Mucosa of descending colon (tissue), 3 donors: ENCODE measurements at regions not wholly inside any gene's neighbourhood (a gene's known extent, or its start where the extent isn't known, plus 50 kb on each side); places are given as distances from the start of the nearest gene placed in this dataset.

Source experiments
- ATAC-seq: fragments of 200-7000 bp; cut with Tn5 transposase; one replicate; pipeline ENCODE4 v1.9.1; 2020; ENCODE audit warnings: mild to moderate bottlenecking, moderate library complexity
- DNase-seq, 3 donors: peaks; one replicate each; pipeline ENCODE4 v3.0.0-alpha.2; 2020
- H3K36me3 ChIP-seq: fragments of 200-600 bp; one replicate; pipeline ENCODE4 v1.8.0; 2021; ENCODE audit warnings: low read depth, mild to moderate bottlenecking
- H3K4me1 ChIP-seq: fragments of 200-600 bp; one replicate; pipeline ENCODE4 v1.8.0; 2021; ENCODE audit warnings: low read depth, mild to moderate bottlenecking
- H3K4me3 ChIP-seq: fragments of 200-600 bp; one replicate; pipeline ENCODE4 v1.8.0; 2021; ENCODE audit warnings: mild to moderate bottlenecking
- H3K9me3 ChIP-seq: fragments of 200-600 bp; one replicate; pipeline ENCODE4 v1.8.0; 2021; ENCODE audit warnings: mild to moderate bottlenecking
- intact Hi-C, 2 donors: fragments of 100-400 bp; cut with DNase I in 1 of 2; cut with micrococcal nuclease in 1 of 2; formaldehyde crosslinking; loops; one replicate each; pipeline versions ENCODE4 v1.11.0 to v1.11.1; 2022; cut with DNase I, micrococcal nuclease
- TF ChIP-seq, protein P1 (sequence below): fragments of 200-600 bp; IDR thresholded peaks from one replicate; pipeline ENCODE4 v1.8.0; 2022; ENCODE audit warnings: antibody characterized with exemption, mild to moderate bottlenecking
- donor health status: DM: no; HTN: no; CAD: no; lungs with moderate emphysema.
- donor health status: DM: no; HTN: no; CAD: no.
- donor health status: DM: no; HTN: yes; CAD: no.

DNA sequence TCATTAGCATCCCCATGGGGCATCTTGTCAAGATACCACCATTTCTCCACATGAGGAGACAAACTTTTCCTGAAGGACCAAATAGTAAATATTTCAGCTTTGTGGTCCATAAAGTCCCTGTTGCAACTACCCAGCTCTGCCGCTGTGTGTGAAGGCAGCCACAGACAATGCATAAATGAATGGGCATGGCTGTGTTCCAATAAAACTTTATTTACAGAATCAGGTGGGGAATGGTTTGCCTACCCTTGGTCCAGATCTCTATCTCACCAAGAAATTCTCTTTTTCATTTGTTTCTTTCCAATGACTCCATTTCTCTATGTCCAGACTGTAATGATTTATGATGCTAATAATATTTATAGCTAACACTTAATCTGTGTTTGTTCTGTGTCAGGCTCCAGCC lies 409.3 kb upstream of the TBX3 start:
- H3K36me3 ChIP-seq = no peaks in the 10 kb centered on the region
- DNase-seq (no peak), ATAC-seq (no peak)
- intact Hi-C loops = no loop called here
- TF ChIP-seq, protein P1, sequence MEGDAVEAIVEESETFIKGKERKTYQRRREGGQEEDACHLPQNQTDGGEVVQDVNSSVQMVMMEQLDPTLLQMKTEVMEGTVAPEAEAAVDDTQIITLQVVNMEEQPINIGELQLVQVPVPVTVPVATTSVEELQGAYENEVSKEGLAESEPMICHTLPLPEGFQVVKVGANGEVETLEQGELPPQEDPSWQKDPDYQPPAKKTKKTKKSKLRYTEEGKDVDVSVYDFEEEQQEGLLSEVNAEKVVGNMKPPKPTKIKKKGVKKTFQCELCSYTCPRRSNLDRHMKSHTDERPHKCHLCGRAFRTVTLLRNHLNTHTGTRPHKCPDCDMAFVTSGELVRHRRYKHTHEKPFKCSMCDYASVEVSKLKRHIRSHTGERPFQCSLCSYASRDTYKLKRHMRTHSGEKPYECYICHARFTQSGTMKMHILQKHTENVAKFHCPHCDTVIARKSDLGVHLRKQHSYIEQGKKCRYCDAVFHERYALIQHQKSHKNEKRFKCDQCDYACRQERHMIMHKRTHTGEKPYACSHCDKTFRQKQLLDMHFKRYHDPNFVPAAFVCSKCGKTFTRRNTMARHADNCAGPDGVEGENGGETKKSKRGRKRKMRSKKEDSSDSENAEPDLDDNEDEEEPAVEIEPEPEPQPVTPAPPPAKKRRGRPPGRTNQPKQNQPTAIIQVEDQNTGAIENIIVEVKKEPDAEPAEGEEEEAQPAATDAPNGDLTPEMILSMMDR = no peak
- H3K9me3 ChIP-seq = no peaks in the 10 kb centered on the region
- H3K4me3 ChIP-seq = no peak overlapping the region
- no peaks in the 10 kb centered on the region for H3K4me1 ChIP-seq

DNA sequence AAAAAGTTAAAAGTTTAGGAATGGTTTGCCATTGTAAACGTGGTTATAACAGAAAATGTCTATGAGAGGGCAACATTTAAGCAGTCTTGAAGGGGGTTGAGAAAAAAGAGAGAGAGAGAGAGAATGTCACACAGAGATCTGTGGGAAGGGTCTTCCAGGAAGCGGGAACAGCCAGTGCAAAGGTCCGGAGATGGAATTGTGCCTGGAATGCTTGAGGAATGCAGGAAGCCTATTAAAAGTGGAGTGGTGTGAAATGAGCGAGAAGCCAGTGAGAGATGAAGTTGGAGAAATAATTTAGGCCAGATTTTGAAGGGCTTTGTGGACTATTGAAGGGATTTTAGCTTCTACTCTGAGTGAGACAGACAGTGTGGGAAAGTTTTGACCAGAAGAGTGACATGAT lies 406.8 kb upstream of the TBX3 start:
- Histone ChIP-seq H3K4me3 (no peak overlapping the region), H3K4me1 (no peaks in the 10 kb centered on the region), H3K36me3 (no peaks in the 10 kb centered on the region), H3K9me3 (no peaks in the 10 kb centered on the region)
- intact Hi-C loops = no loop called here
- TF ChIP-seq, protein P1 = no peak
- ATAC-seq (no peak), DNase-seq (no peak)

DNA sequence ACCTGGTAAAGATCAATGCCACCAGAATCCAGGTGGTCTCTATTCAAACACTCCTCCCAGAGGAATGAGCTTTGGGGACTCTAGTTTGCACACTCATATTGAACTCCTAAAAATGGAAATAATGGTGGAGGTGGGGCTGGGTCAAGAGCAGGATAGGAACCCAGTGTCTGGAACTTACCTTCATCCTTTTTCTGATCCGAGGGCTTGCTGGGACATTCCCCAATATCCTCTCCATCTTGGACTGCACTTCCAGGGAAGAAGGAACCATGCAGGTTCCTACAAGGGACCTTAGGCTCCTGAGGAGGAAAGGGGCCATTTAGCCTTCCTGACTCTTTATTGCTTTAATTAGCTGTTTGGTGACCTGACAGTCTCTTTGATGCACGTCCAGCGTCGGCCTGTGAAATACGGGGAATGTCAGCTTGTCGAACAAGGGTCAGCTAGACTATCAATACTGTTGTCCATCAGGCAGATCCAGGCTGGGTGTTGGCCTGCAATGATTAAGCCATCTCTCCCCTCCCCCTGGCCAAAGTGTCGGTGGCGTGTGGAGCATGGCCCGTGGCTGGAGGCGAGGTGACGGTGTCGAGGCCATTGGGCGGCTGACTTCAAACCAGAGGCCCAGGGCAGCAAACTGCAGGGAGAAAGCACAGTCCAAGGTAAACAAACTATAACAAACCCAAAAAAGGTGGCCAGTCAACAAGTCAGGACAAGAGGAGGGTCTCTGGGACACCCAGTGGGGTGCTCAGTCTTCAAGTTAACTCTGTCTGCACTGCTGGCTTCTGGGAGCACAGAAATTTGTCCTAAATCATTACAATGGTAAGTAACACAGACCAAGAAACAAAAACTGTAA lies 405.2 kb upstream of the TBX3 start:
- no peaks in the 10 kb centered on the region for H3K4me1 ChIP-seq
- no peak overlapping the region for H3K4me3 ChIP-seq
- DNase-seq (no peak), ATAC-seq (no peak)
- H3K9me3 ChIP-seq = no peaks in the 10 kb centered on the region
- H3K36me3 ChIP-seq = no peaks in the 10 kb centered on the region
- TF ChIP-seq, protein P1 = no peak
- intact Hi-C loops = no loop called here

DNA sequence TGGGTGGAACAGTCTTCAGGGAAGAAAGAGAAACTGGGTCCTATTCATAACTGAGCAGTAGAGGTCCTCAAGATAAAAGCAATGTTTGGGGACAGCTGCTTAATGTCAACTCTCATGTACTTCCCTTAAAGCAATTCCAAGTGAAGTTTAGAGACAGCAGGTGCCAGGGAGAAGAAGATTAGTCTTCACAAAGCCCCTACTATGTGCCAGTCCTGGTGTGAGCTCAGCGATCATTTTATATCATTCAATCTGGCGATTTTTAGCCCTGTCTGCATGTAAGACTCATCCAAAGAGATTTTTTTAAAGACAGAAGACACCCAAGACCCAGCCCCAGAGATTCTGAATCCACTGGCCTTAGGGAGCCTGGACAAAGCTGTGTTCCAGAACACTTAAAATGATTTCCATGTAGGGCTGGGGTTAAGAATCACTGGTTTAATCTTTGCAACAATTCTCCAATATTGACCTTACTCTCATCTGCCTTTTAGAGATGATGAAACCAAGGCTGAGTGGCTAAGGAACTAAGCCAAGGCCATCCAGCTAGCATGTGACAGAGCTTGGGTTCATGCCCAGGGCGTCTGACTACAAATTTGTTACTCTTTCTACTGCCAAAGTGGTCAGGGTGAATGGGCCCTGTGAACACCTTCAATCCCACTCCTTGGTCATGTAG lies 404.5 kb upstream of the TBX3 start:
- intact Hi-C loops = no loop called here
- ATAC-seq (no peak), DNase-seq (no peak)
- TF ChIP-seq, protein P1 = no peak
- Histone ChIP-seq H3K4me1 (no peaks in the 10 kb centered on the region), H3K9me3 (no peaks in the 10 kb centered on the region), H3K4me3 (no peak overlapping the region), H3K36me3 (no peaks in the 10 kb centered on the region)

DNA sequence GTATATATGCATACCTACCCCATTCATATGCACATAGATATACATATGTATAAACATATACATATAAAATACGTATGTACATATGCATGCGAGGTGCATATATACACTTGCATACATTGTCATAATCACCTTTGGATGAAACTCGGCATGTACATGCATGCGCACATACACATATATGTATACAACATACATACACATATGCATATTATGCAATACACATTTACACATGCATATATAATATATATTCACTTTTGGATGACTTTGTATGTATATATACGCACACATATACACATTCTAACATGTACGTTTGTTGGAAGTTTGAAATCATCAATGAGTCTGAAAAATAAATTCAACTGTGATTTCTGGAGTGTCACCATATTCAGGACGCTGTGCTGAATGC lies 401.6 kb upstream of the TBX3 start:
- no peaks in the 10 kb centered on the region for H3K9me3 ChIP-seq
- H3K4me1 ChIP-seq = no peaks in the 10 kb centered on the region
- DNase-seq (no peak), ATAC-seq (no peak)
- H3K4me3 ChIP-seq = no peak overlapping the region
- intact Hi-C loops = no loop called here
- TF ChIP-seq, protein P1 = no peak
- no peaks in the 10 kb centered on the region for H3K36me3 ChIP-seq
